ES-I3 (cell line): ENCODE measurements at regions not wholly inside any gene's neighbourhood (a gene's known extent, or its start where the extent isn't known, plus 50 kb on each side); places are given as distances from the start of the nearest gene placed in this dataset.
"Not testable (repeated sequence)": the region's sequence is repeated elsewhere in the genome, so short reads cannot be mapped to it uniquely, and the experiment has no call there.

Source experiments
- H3K36me3 ChIP-seq: 2 replicates; pipeline ENCODE4 v1.6.1; 2013; ENCODE audit warnings: mild to moderate bottlenecking, low read length, control low read depth, moderate library complexity; ENCODE audit not compliant: insufficient read depth
- H3K4me1 ChIP-seq: 2 replicates; pipeline ENCODE4 v1.6.1; 2013; ENCODE audit warnings: mild to moderate bottlenecking, control low read depth, low read length; ENCODE audit not compliant: insufficient read depth
- H3K9ac ChIP-seq: 2 replicates; pipeline ENCODE4 v1.6.1; 2013; ENCODE audit warnings: low read depth, mild to moderate bottlenecking, low read length, moderate library complexity
- H3K9me3 ChIP-seq: 2 replicates; pipeline ENCODE4 v1.6.1; 2013; ENCODE audit warnings: mild to moderate bottlenecking, low read length, moderate library complexity; ENCODE audit not compliant: control insufficient read depth, insufficient read depth

DNA sequence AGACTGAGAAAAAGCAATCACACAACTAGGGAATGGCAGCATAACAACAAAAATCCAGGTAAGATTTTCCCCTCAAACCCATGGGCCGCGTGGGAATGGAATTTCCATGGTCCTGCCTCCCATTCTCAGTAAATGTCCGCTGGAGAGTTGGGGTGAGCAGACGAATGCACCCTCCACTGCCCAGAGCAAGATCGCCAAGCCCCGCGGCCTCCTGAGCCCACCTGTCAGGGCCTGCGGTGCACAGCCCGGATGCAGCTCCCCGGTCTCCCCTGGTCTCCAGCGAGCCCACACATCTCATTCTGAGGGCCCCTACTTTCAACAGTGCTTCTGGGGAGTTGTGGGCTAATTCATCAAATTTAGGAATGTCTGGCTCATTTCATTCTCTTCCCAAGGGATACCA lies 327.4 kb upstream of the HS6ST1 start:
- H3K9ac ChIP-seq: no peak overlapping the region
- no peaks in the 10 kb centered on the region for H3K36me3 ChIP-seq
- H3K9me3 ChIP-seq: no peaks in the 10 kb centered on the region
- peaks cover 23% of the 10 kb centered on the region for H3K4me1 ChIP-seq

DNA sequence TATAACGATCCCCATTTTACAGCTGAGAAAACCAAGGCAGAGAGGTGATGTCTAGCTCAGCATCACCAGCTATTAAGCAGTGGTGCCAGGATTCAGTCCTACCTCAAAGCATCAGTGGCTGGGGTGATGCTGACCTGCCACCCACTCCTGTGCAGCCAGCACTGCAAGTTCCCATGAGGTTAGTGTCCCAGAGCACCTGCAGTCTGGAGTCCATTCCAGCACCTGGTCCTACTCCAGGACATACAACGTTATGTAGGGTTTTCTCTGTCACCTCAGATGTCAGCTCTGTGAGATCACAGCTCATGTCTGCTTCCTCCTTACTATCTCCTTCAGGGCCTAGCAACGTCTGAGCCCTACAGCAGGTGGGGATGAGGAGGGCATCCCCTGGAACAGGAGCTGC lies 328.0 kb upstream of the HS6ST1 start:
- H3K36me3 ChIP-seq: no peaks in the 10 kb centered on the region
- peaks cover 23% of the 10 kb centered on the region for H3K4me1 ChIP-seq
- H3K9ac ChIP-seq: no peak overlapping the region
- no peaks in the 10 kb centered on the region for H3K9me3 ChIP-seq

DNA sequence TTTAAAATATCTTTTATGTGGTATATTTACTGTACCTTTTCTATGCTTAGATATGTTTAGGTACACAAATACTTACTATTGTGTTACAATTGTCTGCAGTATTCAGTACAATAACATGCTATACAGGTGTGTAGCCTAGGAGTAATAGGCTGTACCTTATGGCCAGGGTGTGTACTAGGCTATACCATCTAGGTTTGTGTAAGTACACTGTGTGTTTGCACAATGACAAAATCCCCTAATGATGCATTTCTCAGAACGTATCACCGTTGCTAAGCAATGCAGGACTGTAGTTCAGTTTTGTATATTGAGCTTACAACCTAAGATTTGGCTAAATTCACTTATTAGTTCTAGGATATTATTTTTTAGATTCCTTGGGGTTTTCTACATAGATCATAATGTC lies 332.3 kb upstream of the HS6ST1 start:
- no peaks in the 10 kb centered on the region for H3K36me3 ChIP-seq
- H3K9ac ChIP-seq: no peak overlapping the region
- H3K4me1 ChIP-seq: peaks cover 2% of the 10 kb centered on the region; the same call in 1 of the 2 replicates
- H3K9me3 ChIP-seq: no peaks in the 10 kb centered on the region

DNA sequence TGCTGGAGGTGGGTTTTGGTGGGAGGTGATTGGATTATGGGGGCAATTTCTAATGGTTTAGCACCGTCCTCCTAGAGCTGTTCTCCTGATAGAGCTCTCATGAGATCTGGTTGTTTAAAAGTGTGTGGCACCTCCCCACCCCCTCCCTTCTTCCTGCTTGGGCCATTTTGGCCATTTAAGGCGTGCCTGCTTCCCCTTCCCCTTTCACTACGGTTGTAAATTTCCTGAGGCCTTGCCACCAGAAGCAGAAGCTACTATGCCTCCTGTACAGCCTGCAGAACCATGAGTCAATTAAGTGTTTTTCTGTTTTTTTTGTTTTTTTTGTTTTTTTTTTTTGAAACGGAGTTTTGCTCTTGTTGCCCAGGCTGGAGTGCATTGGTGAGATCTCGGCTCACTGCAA lies 335.7 kb upstream of the HS6ST1 start:
- Histone ChIP-seq H3K9me3 (no peaks in the 10 kb centered on the region), H3K36me3 (no peaks in the 10 kb centered on the region)

DNA sequence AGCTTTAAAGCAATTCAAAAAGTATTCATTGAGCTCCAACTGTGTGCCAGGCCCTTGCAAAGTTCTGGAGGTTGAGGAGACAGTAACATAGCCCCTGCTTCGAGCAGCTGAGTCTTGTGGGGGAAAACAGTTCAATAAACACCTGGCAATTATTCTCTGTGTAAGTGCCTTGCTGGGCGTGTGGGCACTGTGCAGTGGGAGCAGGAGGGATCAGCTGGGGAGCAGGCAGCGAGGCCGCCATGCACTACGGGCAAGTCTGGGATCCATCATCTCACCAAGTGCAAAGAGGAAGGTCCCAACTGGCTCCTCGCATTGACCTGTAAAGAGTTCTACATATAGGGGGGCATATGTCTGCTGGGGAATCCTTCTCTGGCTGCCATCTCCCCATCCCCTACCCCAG lies 342.2 kb upstream of the HS6ST1 start:
- Histone ChIP-seq H3K4me1 (peaks cover 7% of the 10 kb centered on the region; the same call in 1 of the 2 replicates), H3K9ac (no peak overlapping the region), H3K36me3 (no peaks in the 10 kb centered on the region), H3K9me3 (no peaks in the 10 kb centered on the region)

More for the DNA sequence above, 335.7 kb upstream of the HS6ST1 start:
- no peaks in the 10 kb centered on the region; the same call in 1 of the 2 replicates for H3K4me1 ChIP-seq
- H3K9ac ChIP-seq: no peak overlapping the region

DNA sequence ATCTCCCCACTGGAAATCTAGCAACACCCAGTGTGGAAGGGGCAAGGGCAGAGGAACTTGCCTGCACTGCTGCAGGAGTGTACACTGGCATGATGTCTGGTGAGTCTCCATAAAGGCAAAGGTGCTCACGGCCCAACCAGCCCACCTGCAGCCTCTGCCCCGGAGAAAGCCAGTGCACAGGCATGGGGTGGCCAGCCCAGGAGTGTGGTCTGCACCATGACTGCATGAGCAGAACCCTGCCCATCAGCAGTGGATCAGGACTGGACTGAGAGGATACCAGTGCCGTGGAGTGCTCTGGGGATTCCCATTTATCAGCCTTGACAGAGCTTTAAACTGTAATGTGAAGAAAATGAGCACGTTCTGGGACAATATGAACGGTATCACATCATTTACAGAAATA lies 342.6 kb upstream of the HS6ST1 start:
- H3K36me3 ChIP-seq: no peaks in the 10 kb centered on the region
- H3K9me3 ChIP-seq: no peaks in the 10 kb centered on the region
- peaks cover 7% of the 10 kb centered on the region; the same call in 1 of the 2 replicates for H3K4me1 ChIP-seq
- no peak overlapping the region for H3K9ac ChIP-seq

DNA sequence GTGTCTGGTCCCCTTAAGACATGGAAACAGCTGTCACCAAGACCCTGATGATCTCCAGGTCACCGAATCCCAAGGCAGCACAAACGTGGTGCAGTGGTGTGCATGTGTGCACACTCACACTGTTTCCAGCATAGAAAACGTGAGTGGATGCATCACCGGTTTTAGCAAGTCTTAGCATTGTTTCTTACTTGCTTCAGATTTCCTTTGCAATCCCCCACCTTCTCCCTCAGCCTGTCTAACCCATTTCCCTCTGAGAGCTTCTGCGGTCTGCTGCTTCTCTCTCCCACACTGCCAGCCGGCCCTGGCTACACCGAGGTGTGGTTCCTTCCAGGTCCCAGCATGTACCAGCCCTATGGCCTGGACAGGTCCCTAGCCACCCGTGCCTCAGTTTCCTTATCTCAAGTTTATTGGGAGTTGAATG lies 343.4 kb upstream of the HS6ST1 start:
- Histone ChIP-seq H3K4me1 (peaks cover 7% of the 10 kb centered on the region; the same call in 1 of the 2 replicates), H3K36me3 (no peaks in the 10 kb centered on the region), H3K9ac (no peak overlapping the region), H3K9me3 (no peaks in the 10 kb centered on the region)

DNA sequence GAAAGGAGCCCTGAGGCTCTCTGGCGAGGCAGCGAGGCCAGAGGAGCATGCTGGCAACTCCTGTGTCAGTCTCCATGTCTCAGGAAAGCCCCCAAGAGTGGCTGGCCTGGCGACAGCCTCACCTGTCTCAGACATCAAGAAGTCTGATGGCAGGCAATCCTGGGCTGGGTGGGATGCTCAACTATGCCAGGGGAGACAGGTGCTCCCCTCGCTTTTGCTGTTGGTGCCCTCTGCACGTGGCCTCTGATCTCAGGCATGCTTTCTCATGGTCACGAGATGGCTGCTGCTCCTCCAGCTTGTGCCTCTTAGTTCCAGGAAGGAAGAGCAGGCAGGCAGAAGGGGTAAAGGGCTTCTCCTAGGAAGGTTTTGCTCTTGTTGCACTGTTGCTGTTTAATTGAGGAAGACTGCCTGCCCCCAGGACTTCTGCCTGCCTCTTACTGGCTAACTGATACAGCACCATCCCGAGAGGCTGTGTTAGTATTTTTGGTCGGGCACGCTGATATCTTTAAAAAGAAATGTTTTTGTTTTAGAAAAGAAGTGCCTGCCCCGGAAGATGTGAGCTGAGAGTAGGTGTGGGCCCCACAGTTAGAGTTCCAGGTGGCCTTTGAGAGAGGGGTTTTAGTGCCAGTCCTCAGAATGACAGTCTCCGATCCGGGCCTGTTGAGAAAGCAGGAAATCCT lies 344.8 kb upstream of the HS6ST1 start:
- Histone ChIP-seq H3K9me3 (no peaks in the 10 kb centered on the region), H3K9ac (no peak overlapping the region), H3K4me1 (peaks cover 7% of the 10 kb centered on the region; the same call in 1 of the 2 replicates), H3K36me3 (no peaks in the 10 kb centered on the region)

DNA sequence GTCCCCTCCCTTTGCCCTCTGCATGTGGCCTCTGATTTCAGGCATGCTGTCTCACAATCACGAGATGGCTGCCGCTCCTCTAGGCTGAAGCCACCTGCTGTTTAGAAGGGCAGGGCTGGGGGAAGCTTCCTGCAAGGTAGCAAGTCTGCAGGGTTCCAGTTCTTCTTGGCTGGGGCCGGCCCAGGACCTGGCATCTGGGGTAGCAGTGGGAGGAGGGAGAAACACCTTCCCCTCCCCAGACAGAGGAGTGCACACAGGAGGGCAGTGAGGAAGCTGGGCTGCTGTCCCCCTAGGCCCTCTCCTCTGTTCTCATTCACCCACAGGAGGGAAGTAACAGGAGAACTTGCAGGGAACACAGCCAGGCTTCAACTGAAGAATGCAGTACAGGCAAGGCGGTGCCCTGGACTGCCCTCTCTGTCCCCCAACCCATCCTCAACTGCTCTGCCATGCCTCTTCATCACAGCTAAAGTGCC lies 345.9 kb upstream of the HS6ST1 start:
- H3K9me3 ChIP-seq: no peaks in the 10 kb centered on the region
- H3K36me3 ChIP-seq: no peaks in the 10 kb centered on the region
- peaks cover 7% of the 10 kb centered on the region; the same call in 1 of the 2 replicates for H3K4me1 ChIP-seq
- H3K9ac ChIP-seq: no peak overlapping the region; the same call in 1 of the 2 replicates

DNA sequence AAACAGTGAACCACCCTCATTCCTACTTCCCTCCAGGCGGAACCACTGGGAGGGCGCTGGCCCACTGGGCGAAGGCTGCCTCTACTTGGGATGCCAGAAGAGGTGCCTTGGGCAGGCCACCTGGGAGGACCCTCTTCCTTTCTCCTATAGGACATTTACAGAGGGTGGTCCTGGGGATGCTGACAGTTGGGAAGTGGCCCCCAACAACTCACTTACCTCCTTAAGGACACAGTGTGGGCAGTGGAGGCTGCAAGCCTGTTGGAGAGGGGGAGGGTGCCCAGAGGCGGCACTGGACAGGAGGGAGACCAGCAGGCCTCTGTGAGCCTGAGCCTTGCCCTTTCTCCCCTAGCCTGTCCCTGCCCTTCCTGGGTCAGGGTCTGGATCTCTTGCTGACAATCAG lies 346.4 kb upstream of the HS6ST1 start:
- no peak overlapping the region for H3K9ac ChIP-seq
- no peaks in the 10 kb centered on the region for H3K36me3 ChIP-seq
- peaks cover 7% of the 10 kb centered on the region; the same call in 1 of the 2 replicates for H3K4me1 ChIP-seq

DNA sequence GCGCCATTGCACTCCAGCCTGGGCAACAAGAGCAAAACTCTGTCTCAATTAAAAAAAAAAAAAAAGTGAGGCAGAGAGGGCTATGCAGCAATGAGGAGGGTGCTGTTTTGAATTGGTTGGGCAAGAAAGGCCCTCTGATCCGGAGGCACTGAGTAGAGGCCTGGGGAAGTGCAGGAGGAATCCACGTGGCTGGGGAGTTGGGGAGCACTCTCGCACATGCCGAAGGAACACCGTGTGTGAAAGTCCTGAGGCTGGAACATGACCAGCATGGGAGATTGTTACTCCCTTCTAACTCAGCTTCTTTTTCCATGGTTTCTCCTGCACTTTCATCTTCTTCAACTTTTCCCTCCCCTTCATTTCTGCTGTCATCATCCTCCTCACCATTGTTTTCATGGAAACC lies 347.9 kb upstream of the HS6ST1 start:
- peaks cover 7% of the 10 kb centered on the region; the same call in 1 of the 2 replicates for H3K4me1 ChIP-seq
- H3K9ac ChIP-seq: no peak overlapping the region
- H3K36me3 ChIP-seq: no peaks in the 10 kb centered on the region
- no peaks in the 10 kb centered on the region for H3K9me3 ChIP-seq

More for the DNA sequence above, 346.4 kb upstream of the HS6ST1 start:
- no peaks in the 10 kb centered on the region for H3K9me3 ChIP-seq

DNA sequence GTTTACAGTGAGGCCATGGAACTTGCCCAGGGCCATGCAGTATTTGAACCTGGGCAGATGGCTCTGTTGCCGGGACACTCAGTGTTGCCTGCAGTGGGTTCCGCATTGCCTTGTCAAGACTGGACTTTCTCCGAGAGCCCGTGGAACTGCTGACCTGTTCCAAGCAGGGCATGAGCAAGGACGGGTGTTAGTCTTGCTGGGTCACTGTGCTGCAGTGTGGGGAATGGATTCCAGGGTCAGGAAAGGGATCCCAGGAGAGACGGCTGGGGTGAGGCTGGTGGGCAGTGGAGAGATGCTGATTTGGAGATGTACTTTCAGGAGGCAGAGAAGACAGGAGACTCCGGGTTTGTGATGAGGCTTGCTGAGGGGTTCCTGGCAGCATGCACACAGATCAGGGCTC lies 348.7 kb upstream of the HS6ST1 start:
- Histone ChIP-seq H3K4me1 (peaks cover 7% of the 10 kb centered on the region; the same call in 1 of the 2 replicates), H3K9me3 (no peaks in the 10 kb centered on the region), H3K36me3 (no peaks in the 10 kb centered on the region), H3K9ac (no peak overlapping the region)

DNA sequence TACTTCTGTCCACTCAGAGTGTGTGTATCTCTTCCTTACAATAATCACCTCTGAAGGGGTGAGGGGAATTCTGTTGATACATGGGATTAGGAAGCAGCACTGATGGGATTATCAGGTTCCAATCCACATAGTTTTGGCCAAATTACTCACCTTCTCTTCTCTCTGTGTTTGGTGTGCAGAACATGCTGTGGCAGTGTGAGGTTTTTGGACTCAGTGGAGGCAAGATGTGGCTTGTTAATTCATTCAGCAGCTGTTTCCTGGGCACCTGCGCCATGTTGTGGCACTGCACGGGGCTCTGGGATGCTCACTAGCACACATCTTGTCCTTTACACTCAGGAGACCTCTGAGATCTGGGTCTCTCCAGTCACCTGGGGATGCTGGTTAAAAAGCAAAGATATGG lies 350.3 kb upstream of the HS6ST1 start:
- Histone ChIP-seq H3K36me3 (no peaks in the 10 kb centered on the region), H3K9me3 (no peaks in the 10 kb centered on the region), H3K9ac (no peak overlapping the region), H3K4me1 (peaks cover 7% of the 10 kb centered on the region; the same call in 1 of the 2 replicates)

DNA sequence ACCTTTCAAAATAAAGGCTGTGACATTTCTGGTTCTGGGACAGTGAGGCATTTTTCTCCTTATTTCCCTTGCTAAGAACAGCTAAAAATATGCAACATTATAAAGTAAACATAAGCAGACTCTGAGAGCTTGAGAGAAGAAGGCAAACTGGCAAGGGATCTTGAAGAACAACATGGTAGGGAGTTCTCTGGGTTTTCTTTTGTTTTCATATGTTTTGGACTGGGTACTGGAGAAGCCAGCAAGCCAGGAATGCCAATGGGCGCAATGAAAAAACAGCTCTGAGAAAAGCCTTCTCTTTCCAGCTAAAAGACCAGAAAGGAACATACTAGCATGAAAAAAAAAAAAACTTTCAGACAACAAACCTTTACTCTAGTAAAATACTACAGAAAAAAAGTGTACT lies 351.4 kb upstream of the HS6ST1 start:
- Histone ChIP-seq H3K4me1 (0 out of 2 replicates have a peak, but pooled peaks cover 1% of the 10 kb centered on the region), H3K9ac (no peak overlapping the region), H3K9me3 (no peaks in the 10 kb centered on the region), H3K36me3 (no peaks in the 10 kb centered on the region)

DNA sequence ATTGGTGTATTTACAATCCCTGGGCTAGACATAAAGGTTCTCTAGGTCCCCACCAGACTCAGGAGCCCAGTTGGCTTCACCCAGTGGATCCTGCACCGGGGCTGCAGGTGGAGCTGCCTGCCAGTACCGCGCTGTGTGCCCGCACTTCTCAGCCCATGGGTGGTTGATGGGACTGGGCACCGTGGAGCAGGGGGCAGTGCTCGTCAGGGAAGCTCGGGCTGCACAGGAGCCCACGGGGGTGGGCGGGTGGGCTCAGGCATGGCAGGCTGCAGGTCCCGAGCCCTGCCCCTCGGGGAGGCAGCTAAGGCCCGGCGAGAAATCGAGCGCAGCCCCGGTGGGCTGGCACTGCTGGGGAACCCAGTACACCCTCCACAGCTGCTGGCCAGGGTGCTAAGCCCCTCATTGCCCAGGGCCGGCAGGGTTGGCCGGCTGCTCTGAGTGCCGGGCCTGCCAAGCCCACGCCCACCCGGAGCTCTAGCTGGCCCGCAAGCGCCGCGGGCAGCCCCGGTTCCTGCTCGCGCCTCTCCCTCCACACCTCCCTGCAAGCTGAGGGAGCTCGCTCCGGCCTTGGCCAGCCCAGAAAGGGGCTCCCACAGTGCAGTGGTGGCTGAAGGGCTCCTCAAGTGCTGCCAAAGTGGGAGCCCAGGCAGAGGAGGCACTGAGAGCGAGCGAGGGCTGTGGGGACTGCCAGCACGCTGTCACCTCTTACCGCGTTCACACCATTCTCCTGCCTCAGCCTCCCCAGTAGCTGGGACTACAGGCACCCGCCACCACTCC lies 353.5 kb upstream of the HS6ST1 start:
- H3K36me3 ChIP-seq: not testable (repeated sequence)

More for the DNA sequence above, 353.5 kb upstream of the HS6ST1 start:
- not testable (repeated sequence) for H3K9me3 ChIP-seq, H3K9ac ChIP-seq, H3K4me1 ChIP-seq
